ENCODE measurements at regions not wholly inside any gene's neighbourhood (a gene's known extent, or its start where the extent isn't known, plus 50 kb on each side); places are given as distances from the start of the nearest gene placed in this dataset.
"Not testable (repeated sequence)": the region's sequence is repeated elsewhere in the genome, so short reads cannot be mapped to it uniquely, and the experiment has no call there.

DNA sequence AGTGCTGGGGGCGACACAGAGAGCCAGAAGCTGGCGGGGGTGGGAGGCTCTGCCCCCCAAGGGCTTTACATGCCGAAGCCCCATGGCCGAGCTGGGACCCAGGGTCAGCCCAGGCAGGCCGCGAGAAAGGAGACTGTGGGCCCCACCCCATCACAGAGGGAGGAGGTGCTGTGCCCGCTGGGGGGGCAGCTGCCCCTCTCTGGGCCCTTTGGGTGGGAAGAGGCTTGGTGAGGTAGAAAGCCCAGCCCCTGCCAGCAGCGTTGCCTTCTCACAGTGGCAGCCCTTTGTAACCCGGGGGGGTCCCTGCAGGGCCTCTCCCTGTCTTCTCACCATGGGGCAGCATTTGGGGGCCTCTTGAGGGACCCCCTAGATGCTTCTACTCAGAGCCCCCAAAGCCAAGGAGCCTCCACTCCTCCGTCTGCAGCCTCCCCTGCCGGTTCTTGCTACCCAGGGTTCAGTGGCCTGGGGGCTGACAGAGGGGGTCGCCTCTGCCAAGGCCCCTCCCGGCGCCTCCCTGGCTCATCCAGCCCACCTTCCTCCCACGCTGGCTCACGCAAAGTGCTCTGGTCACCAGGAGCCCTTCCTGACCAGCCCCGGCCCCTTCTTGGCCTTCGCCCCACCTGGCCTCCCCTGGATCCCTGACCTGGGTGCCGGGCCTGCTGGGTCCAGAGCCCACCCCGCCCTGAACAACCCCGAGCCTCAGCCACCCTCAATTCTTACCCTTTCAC is 2967.9 kb downstream of the RPIA start:
- TF ChIP-seq, protein P1, sequence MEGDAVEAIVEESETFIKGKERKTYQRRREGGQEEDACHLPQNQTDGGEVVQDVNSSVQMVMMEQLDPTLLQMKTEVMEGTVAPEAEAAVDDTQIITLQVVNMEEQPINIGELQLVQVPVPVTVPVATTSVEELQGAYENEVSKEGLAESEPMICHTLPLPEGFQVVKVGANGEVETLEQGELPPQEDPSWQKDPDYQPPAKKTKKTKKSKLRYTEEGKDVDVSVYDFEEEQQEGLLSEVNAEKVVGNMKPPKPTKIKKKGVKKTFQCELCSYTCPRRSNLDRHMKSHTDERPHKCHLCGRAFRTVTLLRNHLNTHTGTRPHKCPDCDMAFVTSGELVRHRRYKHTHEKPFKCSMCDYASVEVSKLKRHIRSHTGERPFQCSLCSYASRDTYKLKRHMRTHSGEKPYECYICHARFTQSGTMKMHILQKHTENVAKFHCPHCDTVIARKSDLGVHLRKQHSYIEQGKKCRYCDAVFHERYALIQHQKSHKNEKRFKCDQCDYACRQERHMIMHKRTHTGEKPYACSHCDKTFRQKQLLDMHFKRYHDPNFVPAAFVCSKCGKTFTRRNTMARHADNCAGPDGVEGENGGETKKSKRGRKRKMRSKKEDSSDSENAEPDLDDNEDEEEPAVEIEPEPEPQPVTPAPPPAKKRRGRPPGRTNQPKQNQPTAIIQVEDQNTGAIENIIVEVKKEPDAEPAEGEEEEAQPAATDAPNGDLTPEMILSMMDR (conservative IDR thresholded peaks at IDR 0.05), result not testable (repeated sequence)
- not testable (repeated sequence) for TF ChIP-seq EZH2 (IDR thresholded peaks at IDR 0.05; ENCODE audit: low read depth)
